ENCODE measurements at regions not wholly inside any gene's neighbourhood (a gene's known extent, or its start where the extent isn't known, plus 50 kb on each side); places are given as distances from the start of the nearest gene placed in this dataset.

GRCh38 chr15:47399100-47399499, 318.2 kb upstream of the SEMA6D start:
- TF ChIP-seq NKRF (conservative IDR thresholded peaks at IDR 0.05) (no peak), CBFB (IDR thresholded peaks at IDR 0.05; ENCODE audit: low read depth) (no peak), RFX5 (IDR thresholded peaks at IDR 0.05; ENCODE audit: low read depth, low read length) (no peak)

Measured in GM12878 (cell line).